ENCODE measurements at regions not wholly inside any gene's neighbourhood (a gene's known extent, or its start where the extent isn't known, plus 50 kb on each side); places are given as distances from the start of the nearest gene placed in this dataset.

- POLR2A ChIA-PET, result no interaction called here
- Histone ChIP-seq H3K27me3 (ENCODE audit: control insufficient read depth, insufficient read depth, low read length) (no peaks in the 10 kb centered on the region), H3K4me3 (ENCODE audit: low read depth in 2 of 2, low read length in 2 of 2) (no peak overlapping the region), H3K4me1 (ENCODE audit: control insufficient read depth, insufficient read depth, low read length) (no peaks in the 10 kb centered on the region), H3K36me3 (ENCODE audit: control insufficient read depth, insufficient read depth, low read length) (no peaks in the 10 kb centered on the region), H3K9me3 (ENCODE audit: control insufficient read depth, insufficient read depth, low read depth, low read length) (no peaks in the 10 kb centered on the region), H3K27ac (ENCODE audit: low read length) (no peak overlapping the region)
- intact Hi-C loops (cut with micrococcal nuclease; ENCODE audit: unreplicated experiment) (no loop called here), in situ Hi-C loops (cut with HindIII; ENCODE audit: low pct_unique_long_range_greater_than_20kb, low sequenced_read_pairs) (no loop called here)
- DNase-seq (ENCODE audit: low read depth, low spot score), result no peak
- CTCF ChIA-PET, result no interaction called here
- no peak for ATAC-seq
- BruUV-seq (replicated peaks), result no TSS peak
- TF ChIP-seq REST (IDR thresholded peaks at IDR 0.05; ENCODE audit: insufficient read depth in 1 of 2, low read depth in 2 of 2, low read length in 1 of 2) (no peak), POLR2AphosphoS5 (IDR thresholded peaks at IDR 0.05; ENCODE audit: low read depth, low read length) (no peak), TCF7L2 (IDR thresholded peaks at IDR 0.05; ENCODE audit: low read depth, low read length) (no peak)
These were observed 198.7 kb upstream of the C9orf72 start for GRCh38 chr9:27771803-27772545.

GRCh38 chr9:27784847-27785713 lies 211.8 kb upstream of the C9orf72 start:
- CTCF ChIA-PET, result no interaction called here
- DNase-seq (ENCODE audit: low read depth, low spot score) (no peak), ATAC-seq (no peak)
- Histone ChIP-seq H3K4me1 (ENCODE audit: control insufficient read depth, insufficient read depth, low read length) (no peaks in the 10 kb centered on the region), H3K9me3 (ENCODE audit: control insufficient read depth, insufficient read depth, low read depth, low read length) (no peaks in the 10 kb centered on the region), H3K27me3 (ENCODE audit: control insufficient read depth, insufficient read depth, low read length) (no peaks in the 10 kb centered on the region), H3K36me3 (ENCODE audit: control insufficient read depth, insufficient read depth, low read length) (no peaks in the 10 kb centered on the region), H3K4me3 (ENCODE audit: low read depth in 2 of 2, low read length in 2 of 2) (no peak overlapping the region), H3K27ac (ENCODE audit: low read length) (no peak overlapping the region)
- intact Hi-C loops (cut with micrococcal nuclease; ENCODE audit: unreplicated experiment), result no loop called here
- POLR2A ChIA-PET, result no interaction called here
- TF ChIP-seq CTCF (IDR thresholded peaks at IDR 0.05) (no peak), SIN3A (IDR thresholded peaks at IDR 0.05; ENCODE audit: borderline replicate concordance, insufficient read depth, low read depth, low read length) (no peak), TCF7L2 (IDR thresholded peaks at IDR 0.05; ENCODE audit: low read depth, low read length) (no peak), REST (IDR thresholded peaks at IDR 0.05; ENCODE audit: insufficient read depth in 1 of 2, low read depth in 2 of 2, low read length in 1 of 2) (no peak), POLR2AphosphoS5 (IDR thresholded peaks at IDR 0.05; ENCODE audit: low read depth, low read length) (no peak)
- in situ Hi-C loops (cut with HindIII; ENCODE audit: low pct_unique_long_range_greater_than_20kb, low sequenced_read_pairs), result no loop called here
- BruUV-seq (replicated peaks), result no TSS peak
